ENCODE measurements at regions not wholly inside any gene's neighbourhood (a gene's known extent, or its start where the extent isn't known, plus 50 kb on each side); places are given as distances from the start of the nearest gene placed in this dataset.

DNA sequence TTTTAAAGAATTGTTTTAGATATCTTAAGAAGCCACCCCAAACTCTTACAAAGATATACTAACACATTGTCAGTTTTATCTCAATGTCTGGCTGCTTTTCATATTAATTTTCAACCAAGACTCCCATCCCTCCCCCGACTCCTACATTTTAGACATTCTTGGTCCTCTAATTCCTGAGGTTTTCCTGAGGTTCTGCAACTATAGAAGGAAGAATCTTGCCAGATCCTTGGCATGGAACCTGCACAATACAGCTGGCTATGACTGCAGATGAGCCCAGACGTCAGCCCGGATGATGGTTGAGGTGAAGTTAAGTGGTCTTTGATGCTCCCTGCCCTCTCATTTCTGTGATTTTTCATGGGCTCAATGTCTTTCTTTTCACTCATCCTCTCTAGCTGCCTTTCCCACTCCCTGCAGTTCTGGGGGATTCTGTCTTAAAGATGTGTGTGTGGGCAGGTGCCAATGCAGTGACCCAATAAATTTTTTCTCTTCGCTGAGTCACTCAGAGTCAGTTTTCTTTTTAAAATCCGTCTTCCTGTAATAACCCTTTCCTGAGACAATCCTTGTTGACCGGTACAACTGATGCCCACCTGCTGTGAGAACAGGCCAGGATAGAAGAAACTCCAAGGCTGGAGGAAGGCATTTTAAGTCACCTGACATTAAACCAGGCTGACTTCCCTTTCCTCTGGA is 237.8 kb upstream of the GAS1 start:
- no peaks in the 10 kb centered on the region for H3K27me3 Mint-ChIP-seq (ENCODE audit: insufficient read depth, unreplicated experiment)
- H3K4me3 Mint-ChIP-seq (ENCODE audit: unreplicated experiment): no peak overlapping the region
- BruUV-seq (replicated peaks): no TSS peak
- intact Hi-C loops (cut with micrococcal nuclease): no loop called here
- TF ChIP-seq, protein P1, sequence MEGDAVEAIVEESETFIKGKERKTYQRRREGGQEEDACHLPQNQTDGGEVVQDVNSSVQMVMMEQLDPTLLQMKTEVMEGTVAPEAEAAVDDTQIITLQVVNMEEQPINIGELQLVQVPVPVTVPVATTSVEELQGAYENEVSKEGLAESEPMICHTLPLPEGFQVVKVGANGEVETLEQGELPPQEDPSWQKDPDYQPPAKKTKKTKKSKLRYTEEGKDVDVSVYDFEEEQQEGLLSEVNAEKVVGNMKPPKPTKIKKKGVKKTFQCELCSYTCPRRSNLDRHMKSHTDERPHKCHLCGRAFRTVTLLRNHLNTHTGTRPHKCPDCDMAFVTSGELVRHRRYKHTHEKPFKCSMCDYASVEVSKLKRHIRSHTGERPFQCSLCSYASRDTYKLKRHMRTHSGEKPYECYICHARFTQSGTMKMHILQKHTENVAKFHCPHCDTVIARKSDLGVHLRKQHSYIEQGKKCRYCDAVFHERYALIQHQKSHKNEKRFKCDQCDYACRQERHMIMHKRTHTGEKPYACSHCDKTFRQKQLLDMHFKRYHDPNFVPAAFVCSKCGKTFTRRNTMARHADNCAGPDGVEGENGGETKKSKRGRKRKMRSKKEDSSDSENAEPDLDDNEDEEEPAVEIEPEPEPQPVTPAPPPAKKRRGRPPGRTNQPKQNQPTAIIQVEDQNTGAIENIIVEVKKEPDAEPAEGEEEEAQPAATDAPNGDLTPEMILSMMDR (IDR thresholded peaks at IDR 0.05; ENCODE audit: unreplicated experiment): no peak
- CTCF ChIA-PET: interaction anchor here (0.6 kb wide), 1 partner anchor 1202 kb away, joined by 3 read pairs; no protein-coding TSS in a partner anchor
- POLR2A ChIA-PET: interaction anchor here (0.6 kb wide), 1 partner anchor 1442 kb away, joined by 3 read pairs; no protein-coding TSS in a partner anchor
- no peaks in the 10 kb centered on the region for H3K9me3 Mint-ChIP-seq (ENCODE audit: unreplicated experiment)
- no peaks in the 10 kb centered on the region for H3K36me3 Mint-ChIP-seq (ENCODE audit: insufficient read depth, unreplicated experiment)
- H3K27ac Mint-ChIP-seq (ENCODE audit: low read depth, unreplicated experiment): no peak overlapping the region
- peak; percentile 33 for DNase-seq (ENCODE audit: unreplicated experiment)
- peaks cover 8% of the 10 kb centered on the region for H3K4me1 Mint-ChIP-seq (ENCODE audit: insufficient read depth, unreplicated experiment)

DNA sequence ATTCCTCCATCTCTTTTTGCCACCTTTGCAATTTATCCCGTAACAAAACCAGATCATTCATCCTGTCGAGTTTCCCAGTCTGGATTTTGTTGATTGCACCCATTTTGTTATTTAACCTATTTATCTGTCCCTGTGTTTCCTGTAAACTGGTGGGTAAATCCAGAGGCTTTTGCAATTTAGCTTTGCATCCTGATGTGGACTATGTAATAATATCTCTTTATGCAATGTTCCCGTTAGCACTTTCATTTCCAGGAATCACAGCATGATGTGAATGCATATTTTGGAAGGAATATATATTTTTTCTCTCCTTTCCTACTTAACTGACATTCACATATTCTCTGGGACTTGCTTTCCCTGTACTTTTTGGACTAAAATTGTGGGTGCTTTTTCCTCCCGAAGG is 240.3 kb upstream of the GAS1 start:
- DNase-seq (ENCODE audit: unreplicated experiment): no peak
- BruUV-seq (replicated peaks): no TSS peak
- Mint-ChIP-seq H3K4me1 (ENCODE audit: insufficient read depth, unreplicated experiment) (peaks cover 7% of the 10 kb centered on the region), H3K4me3 (ENCODE audit: unreplicated experiment) (no peak overlapping the region), H3K36me3 (ENCODE audit: insufficient read depth, unreplicated experiment) (no peaks in the 10 kb centered on the region), H3K27me3 (ENCODE audit: insufficient read depth, unreplicated experiment) (no peaks in the 10 kb centered on the region), H3K27ac (ENCODE audit: low read depth, unreplicated experiment) (no peak overlapping the region), H3K9me3 (ENCODE audit: unreplicated experiment) (no peaks in the 10 kb centered on the region)
- TF ChIP-seq, protein P1 (IDR thresholded peaks at IDR 0.05; ENCODE audit: unreplicated experiment): no peak
- CTCF ChIA-PET: interaction anchor here (0.7 kb wide), 2 partner anchors 134 to 549 kb away, joined by 3 to 4 read pairs; no protein-coding TSS in a partner anchor
- POLR2A ChIA-PET: no interaction called here
- intact Hi-C loops (cut with micrococcal nuclease): no loop called here

DNA sequence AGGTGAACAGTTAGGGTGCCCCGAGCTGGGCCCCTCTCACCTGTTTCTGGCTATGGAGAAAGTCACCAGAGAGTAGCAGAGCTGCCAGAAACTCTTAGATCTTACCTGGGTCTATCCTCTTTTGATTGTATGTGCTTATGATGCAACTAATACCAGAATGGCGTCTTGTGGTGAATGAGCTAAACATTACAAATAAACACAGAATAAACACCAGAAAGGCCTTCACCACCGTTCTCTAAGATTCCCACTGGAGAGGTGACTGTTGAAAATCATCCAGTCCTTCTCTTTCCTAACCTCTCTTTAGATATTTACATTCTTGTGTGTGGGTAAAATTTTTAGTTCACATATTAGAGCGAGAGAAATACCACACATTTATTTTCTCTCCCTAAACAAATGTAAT is 241.7 kb upstream of the GAS1 start:
- CTCF ChIA-PET: no interaction called here
- BruUV-seq (replicated peaks): no TSS peak

DNA sequence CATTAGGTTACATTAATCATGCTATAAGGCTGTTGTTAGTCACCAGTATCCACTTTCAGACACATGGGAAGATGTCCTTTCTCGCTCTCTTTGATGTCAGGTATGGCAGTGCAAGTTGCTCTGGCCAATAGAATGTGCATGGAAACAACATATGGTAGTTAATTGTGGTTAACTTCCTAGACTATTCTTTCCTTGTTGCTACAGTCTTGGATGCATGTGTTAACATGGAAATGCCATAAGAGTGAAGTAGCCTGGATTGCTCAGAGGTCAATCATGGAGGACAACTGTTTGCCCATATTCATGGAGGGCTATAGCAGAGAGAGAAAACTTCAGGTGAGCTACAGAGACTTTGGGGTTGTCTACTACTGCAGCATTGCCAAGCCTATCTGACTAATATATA is 245.8 kb upstream of the GAS1 start:
- Mint-ChIP-seq H3K4me1 (ENCODE audit: insufficient read depth, unreplicated experiment) (peaks cover 44% of the 10 kb centered on the region), H3K9me3 (ENCODE audit: unreplicated experiment) (no peaks in the 10 kb centered on the region), H3K27ac (ENCODE audit: low read depth, unreplicated experiment) (peak overlapping the region; percentile 77), H3K27me3 (ENCODE audit: insufficient read depth, unreplicated experiment) (no peaks in the 10 kb centered on the region), H3K4me3 (ENCODE audit: unreplicated experiment) (no peak overlapping the region), H3K36me3 (ENCODE audit: insufficient read depth, unreplicated experiment) (no peaks in the 10 kb centered on the region)
- no TSS peak for BruUV-seq (replicated peaks)
- no peak for DNase-seq (ENCODE audit: unreplicated experiment)
- POLR2A ChIA-PET: interaction anchor here (1.0 to 2.0 kb wide), 3 partner anchors 11 to 20 kb away, joined by 3 to 7 read pairs (median 6); no protein-coding TSS in a partner anchor
- TF ChIP-seq, protein P1 (IDR thresholded peaks at IDR 0.05; ENCODE audit: unreplicated experiment): no peak
- intact Hi-C loops (cut with micrococcal nuclease): no loop called here
- CTCF ChIA-PET: interaction anchor here (1.0 kb wide), 1 partner anchor 75 kb away, joined by 6 read pairs; no protein-coding TSS in a partner anchor

More for the DNA sequence above, 241.7 kb upstream of the GAS1 start:
- Mint-ChIP-seq H3K9me3 (ENCODE audit: unreplicated experiment) (no peaks in the 10 kb centered on the region), H3K36me3 (ENCODE audit: insufficient read depth, unreplicated experiment) (no peaks in the 10 kb centered on the region), H3K27ac (ENCODE audit: low read depth, unreplicated experiment) (no peak overlapping the region), H3K4me1 (ENCODE audit: insufficient read depth, unreplicated experiment) (peaks cover 13% of the 10 kb centered on the region), H3K4me3 (ENCODE audit: unreplicated experiment) (no peak overlapping the region), H3K27me3 (ENCODE audit: insufficient read depth, unreplicated experiment) (no peaks in the 10 kb centered on the region)
- POLR2A ChIA-PET: no interaction called here
- intact Hi-C loops (cut with micrococcal nuclease): no loop called here
- no peak for DNase-seq (ENCODE audit: unreplicated experiment)
- TF ChIP-seq, protein P1 (IDR thresholded peaks at IDR 0.05; ENCODE audit: unreplicated experiment): no peak
